WTC11 (cell line): ENCODE measurements at regions not wholly inside any gene's neighbourhood (a gene's known extent, or its start where the extent isn't known, plus 50 kb on each side); places are given as distances from the start of the nearest gene placed in this dataset.

Experiments used
- CREM ChIP-seq: sonication (generic); formaldehyde crosslinking; IDR thresholded peaks from 2 replicates; pipeline ENCODE4 v1.8.1; 2022; ENCODE audit warnings: mild to moderate bottlenecking, missing genetic modification reagents, moderate library complexity
- ESRRA ChIP-seq: sonication (generic); formaldehyde crosslinking; IDR thresholded peaks from 2 replicates; pipeline ENCODE4 v1.8.1; 2022; ENCODE audit warnings: mild to moderate bottlenecking, missing genetic modification reagents, borderline replicate concordance
- GABPB1 ChIP-seq: sonication (generic); formaldehyde crosslinking; IDR thresholded peaks from 2 replicates; pipeline ENCODE4 v1.8.1; 2023; ENCODE audit warnings: mild to moderate bottlenecking, missing genetic modification reagents
- JUN ChIP-seq: sonication (generic); formaldehyde crosslinking; IDR thresholded peaks from 2 replicates; pipeline ENCODE4 v1.8.0; 2023; ENCODE audit warnings: mild to moderate bottlenecking, missing genetic modification reagents
- KAT7 ChIP-seq: sonication (generic); formaldehyde crosslinking; IDR thresholded peaks from 2 replicates; pipeline ENCODE4 v1.8.1; 2023; ENCODE audit warnings: missing genetic modification reagents, mild to moderate bottlenecking, borderline replicate concordance
- SP1 ChIP-seq: sonication (generic); formaldehyde crosslinking; conservative IDR thresholded peaks from 2 replicates; pipeline ENCODE4 v1.8.1; 2022; ENCODE audit warnings: missing genetic modification reagents
- TCF7 ChIP-seq: sonication (generic); formaldehyde crosslinking; IDR thresholded peaks from 2 replicates; pipeline ENCODE4 v1.8.0; 2022; ENCODE audit warnings: mild to moderate bottlenecking, low read depth, missing genetic modification reagents, moderate library complexity
- ZNF317 ChIP-seq: sonication (generic); formaldehyde crosslinking; IDR thresholded peaks from 2 replicates; pipeline ENCODE4 v1.8.1; 2023; ENCODE audit warnings: low read depth, mild to moderate bottlenecking, moderate library complexity, missing genetic modification reagents, borderline replicate concordance
- TF ChIP-seq, protein P1 (sequence below): fragments of 200-600 bp; IDR thresholded peaks from 2 replicates; pipeline ENCODE4 v1.8.0; 2022; ENCODE audit warnings: antibody characterized with exemption
- TF ChIP-seq, protein P2 (sequence below): sonication (generic); formaldehyde crosslinking; IDR thresholded peaks from 2 replicates; pipeline ENCODE4 v1.8.1; 2023; ENCODE audit warnings: mild to moderate bottlenecking, missing genetic modification reagents, moderate library complexity
- TF ChIP-seq, protein P3 (sequence below): sonication (generic); formaldehyde crosslinking; conservative IDR thresholded peaks from 2 replicates; pipeline ENCODE4 v1.8.1; 2023; ENCODE audit warnings: mild to moderate bottlenecking, low read depth, missing genetic modification reagents, moderate library complexity
- TF ChIP-seq, protein P4 (sequence below): sonication (generic); formaldehyde crosslinking; IDR thresholded peaks from 2 replicates; pipeline ENCODE4 v1.8.0; 2022; ENCODE audit warnings: mild to moderate bottlenecking, missing genetic modification reagents
- TF ChIP-seq, protein P5 (sequence below): sonication (generic); formaldehyde crosslinking; IDR thresholded peaks from 2 replicates; pipeline ENCODE4 v1.8.1; 2023; ENCODE audit warnings: mild to moderate bottlenecking, missing genetic modification reagents
- TF ChIP-seq, protein P6 (sequence below): sonication (generic); formaldehyde crosslinking; IDR thresholded peaks from 2 replicates; pipeline ENCODE4 v1.8.1; 2022; ENCODE audit warnings: mild to moderate bottlenecking, moderate library complexity, missing genetic modification reagents

DNA sequence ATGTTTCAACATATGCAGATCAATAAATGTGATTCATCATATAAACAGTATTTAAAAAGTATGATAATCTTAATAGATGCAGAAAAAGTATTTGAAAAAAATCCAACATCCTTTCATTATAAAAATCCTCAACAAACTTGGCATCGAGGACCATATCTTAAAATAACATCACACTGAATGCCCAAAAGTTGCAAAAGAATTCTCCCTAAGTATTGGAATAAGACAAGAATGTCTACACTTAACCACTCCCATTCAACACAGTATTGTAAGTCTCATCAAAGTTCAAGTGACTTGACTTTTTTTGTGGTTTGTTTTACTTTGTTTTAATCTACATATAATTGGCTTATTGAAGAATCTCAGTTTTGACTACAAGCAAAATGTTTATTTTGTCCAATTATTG lies 779.0 kb upstream of the SLIT2 start:
- TF ChIP-seq, protein P1, sequence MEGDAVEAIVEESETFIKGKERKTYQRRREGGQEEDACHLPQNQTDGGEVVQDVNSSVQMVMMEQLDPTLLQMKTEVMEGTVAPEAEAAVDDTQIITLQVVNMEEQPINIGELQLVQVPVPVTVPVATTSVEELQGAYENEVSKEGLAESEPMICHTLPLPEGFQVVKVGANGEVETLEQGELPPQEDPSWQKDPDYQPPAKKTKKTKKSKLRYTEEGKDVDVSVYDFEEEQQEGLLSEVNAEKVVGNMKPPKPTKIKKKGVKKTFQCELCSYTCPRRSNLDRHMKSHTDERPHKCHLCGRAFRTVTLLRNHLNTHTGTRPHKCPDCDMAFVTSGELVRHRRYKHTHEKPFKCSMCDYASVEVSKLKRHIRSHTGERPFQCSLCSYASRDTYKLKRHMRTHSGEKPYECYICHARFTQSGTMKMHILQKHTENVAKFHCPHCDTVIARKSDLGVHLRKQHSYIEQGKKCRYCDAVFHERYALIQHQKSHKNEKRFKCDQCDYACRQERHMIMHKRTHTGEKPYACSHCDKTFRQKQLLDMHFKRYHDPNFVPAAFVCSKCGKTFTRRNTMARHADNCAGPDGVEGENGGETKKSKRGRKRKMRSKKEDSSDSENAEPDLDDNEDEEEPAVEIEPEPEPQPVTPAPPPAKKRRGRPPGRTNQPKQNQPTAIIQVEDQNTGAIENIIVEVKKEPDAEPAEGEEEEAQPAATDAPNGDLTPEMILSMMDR = no peak
- TF ChIP-seq, protein P2, sequence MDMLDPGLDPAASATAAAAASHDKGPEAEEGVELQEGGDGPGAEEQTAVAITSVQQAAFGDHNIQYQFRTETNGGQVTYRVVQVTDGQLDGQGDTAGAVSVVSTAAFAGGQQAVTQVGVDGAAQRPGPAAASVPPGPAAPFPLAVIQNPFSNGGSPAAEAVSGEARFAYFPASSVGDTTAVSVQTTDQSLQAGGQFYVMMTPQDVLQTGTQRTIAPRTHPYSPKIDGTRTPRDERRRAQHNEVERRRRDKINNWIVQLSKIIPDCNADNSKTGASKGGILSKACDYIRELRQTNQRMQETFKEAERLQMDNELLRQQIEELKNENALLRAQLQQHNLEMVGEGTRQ (CRISPR knock-in tag) = no peak
- TF ChIP-seq SP1 (CRISPR knock-in tag) (no peak), GABPB1 (CRISPR knock-in tag) (no peak), ZNF317 (no peak), TCF7 (CRISPR knock-in tag) (no peak), JUN (CRISPR knock-in tag) (no peak), CREM (no peak), ESRRA (CRISPR knock-in tag) (no peak), KAT7 (CRISPR knock-in tag) (no peak)
- TF ChIP-seq, protein P3, sequence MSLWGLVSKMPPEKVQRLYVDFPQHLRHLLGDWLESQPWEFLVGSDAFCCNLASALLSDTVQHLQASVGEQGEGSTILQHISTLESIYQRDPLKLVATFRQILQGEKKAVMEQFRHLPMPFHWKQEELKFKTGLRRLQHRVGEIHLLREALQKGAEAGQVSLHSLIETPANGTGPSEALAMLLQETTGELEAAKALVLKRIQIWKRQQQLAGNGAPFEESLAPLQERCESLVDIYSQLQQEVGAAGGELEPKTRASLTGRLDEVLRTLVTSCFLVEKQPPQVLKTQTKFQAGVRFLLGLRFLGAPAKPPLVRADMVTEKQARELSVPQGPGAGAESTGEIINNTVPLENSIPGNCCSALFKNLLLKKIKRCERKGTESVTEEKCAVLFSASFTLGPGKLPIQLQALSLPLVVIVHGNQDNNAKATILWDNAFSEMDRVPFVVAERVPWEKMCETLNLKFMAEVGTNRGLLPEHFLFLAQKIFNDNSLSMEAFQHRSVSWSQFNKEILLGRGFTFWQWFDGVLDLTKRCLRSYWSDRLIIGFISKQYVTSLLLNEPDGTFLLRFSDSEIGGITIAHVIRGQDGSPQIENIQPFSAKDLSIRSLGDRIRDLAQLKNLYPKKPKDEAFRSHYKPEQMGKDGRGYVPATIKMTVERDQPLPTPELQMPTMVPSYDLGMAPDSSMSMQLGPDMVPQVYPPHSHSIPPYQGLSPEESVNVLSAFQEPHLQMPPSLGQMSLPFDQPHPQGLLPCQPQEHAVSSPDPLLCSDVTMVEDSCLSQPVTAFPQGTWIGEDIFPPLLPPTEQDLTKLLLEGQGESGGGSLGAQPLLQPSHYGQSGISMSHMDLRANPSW (CRISPR knock-in tag) = no peak
- TF ChIP-seq, protein P4, sequence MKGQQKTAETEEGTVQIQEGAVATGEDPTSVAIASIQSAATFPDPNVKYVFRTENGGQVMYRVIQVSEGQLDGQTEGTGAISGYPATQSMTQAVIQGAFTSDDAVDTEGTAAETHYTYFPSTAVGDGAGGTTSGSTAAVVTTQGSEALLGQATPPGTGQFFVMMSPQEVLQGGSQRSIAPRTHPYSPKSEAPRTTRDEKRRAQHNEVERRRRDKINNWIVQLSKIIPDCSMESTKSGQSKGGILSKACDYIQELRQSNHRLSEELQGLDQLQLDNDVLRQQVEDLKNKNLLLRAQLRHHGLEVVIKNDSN = no peak
- TF ChIP-seq, protein P5, sequence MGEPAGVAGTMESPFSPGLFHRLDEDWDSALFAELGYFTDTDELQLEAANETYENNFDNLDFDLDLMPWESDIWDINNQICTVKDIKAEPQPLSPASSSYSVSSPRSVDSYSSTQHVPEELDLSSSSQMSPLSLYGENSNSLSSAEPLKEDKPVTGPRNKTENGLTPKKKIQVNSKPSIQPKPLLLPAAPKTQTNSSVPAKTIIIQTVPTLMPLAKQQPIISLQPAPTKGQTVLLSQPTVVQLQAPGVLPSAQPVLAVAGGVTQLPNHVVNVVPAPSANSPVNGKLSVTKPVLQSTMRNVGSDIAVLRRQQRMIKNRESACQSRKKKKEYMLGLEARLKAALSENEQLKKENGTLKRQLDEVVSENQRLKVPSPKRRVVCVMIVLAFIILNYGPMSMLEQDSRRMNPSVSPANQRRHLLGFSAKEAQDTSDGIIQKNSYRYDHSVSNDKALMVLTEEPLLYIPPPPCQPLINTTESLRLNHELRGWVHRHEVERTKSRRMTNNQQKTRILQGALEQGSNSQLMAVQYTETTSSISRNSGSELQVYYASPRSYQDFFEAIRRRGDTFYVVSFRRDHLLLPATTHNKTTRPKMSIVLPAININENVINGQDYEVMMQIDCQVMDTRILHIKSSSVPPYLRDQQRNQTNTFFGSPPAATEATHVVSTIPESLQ = no peak
- TF ChIP-seq, protein P6, sequence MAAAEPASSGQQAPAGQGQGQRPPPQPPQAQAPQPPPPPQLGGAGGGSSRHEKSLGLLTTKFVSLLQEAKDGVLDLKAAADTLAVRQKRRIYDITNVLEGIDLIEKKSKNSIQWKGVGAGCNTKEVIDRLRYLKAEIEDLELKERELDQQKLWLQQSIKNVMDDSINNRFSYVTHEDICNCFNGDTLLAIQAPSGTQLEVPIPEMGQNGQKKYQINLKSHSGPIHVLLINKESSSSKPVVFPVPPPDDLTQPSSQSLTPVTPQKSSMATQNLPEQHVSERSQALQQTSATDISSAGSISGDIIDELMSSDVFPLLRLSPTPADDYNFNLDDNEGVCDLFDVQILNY (CRISPR knock-in tag) = no peak
